Left lobe of liver (tissue), 2 donors: ENCODE measurements at regions not wholly inside any gene's neighbourhood (a gene's known extent, or its start where the extent isn't known, plus 50 kb on each side); places are given as distances from the start of the nearest gene placed in this dataset.
A peak's percentile ranks its signal among the peaks of the same experiment; 100 is the strongest.
"Not testable (repeated sequence)": the region's sequence is repeated elsewhere in the genome, so short reads cannot be mapped to it uniquely, and the experiment has no call there.

Experiments
- ATAC-seq: fragments of 200-7000 bp; cut with Tn5 transposase; one replicate; pipeline ENCODE4 v1.9.1; 2020; ENCODE audit warnings: mild to moderate bottlenecking, moderate library complexity
- DNase-seq: peaks from one replicate; pipeline ENCODE4 v3.0.0-alpha.2; 2020; ENCODE audit warnings: low spot score
- donor health status: DM: no; HTN: no; CAD: no; lungs with moderate emphysema.
- donor health status: DM: no; HTN: yes; CAD: no.

DNA sequence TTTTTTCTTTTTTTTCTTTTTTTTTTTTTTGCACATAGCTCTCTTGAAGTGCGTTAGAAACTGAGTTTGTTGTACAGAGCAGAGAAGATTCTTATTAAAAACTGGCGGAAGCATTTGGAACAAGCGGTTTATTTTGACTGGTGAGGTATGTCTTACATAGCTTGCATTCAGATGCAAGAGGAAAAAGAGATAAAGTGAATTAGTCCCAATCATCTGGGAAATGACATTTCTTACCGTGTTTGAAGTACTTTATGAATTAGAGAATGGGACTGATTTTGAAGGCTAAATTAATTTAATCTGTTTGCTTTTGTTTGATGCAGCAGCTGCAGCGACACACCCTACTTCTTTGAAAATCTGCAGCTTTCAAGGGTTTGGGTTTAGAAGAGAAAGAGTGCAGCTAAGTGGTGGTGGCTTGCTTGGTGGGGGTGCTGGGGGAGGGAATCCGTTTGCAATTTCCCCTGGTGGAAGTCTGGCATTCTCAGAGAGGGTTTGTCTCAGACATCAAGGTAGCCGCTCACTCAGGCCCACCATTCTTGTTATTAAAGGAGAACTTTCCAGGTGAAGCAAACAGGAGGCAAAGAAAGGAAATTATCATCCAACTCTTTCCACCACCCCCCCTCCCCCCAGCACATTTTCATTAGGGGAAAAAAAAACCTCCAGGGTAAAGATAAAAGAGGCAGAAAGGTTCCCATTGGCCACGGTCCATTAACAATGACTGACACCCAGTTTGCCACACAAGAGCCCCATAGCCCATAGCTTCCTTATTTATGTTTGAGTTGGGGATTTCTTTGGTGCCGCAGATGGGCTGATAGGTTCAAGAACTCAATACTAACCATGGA is 231.7 kb downstream of the SKIDA1 start:
- no peak for ATAC-seq
- DNase-seq = no peak

DNA sequence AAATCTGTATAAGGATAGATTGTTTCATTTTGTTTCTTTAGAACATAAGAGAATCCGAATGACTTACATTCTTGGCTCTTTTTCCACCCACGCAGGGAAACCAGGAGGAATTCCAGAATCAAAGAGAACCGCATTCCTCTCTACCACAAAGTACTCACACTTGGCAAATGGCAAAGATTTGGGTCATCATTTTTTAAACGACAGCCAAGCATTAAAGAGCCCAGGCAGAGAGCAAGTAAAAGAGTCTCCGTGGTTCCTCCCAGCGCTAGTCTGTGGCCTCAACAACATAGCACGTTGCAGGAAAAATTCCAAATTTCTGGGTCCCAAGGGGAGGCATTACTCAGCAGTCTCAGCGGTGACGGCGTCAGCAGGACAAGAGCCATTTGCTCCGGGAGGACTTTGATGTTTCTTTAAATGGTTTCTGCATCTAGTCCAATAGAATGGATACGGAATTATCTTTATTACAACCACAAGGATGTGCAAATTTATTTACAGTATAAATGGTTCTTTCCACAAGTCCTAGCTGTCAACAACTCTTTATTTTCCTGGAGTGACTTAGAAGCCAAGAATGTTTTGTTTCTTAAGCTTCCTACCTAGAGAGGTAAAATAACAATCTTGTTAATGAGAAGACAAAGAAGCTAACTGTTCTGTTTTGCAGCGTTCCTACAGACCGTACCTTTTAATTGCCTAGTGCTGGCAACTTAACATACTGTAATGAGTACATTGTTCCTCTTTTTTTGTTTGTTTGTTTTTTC is 232.5 kb downstream of the SKIDA1 start:
- DNase-seq (no peak), ATAC-seq (peak; percentile 66)

- ATAC-seq (no peak), DNase-seq (no peak)
These were observed 234.9 kb downstream of the SKIDA1 start for GRCh38 chr10:21290499-21291160.

- no peak for DNase-seq
- ATAC-seq = no peak
These were observed 235.5 kb downstream of the SKIDA1 start for GRCh38 chr10:21289961-21290360.

GRCh38 chr10:21289271-21289670 is 236.2 kb downstream of the SKIDA1 start:
- DNase-seq (no peak), ATAC-seq (no peak)

- DNase-seq (no peak), ATAC-seq (no peak)
These were observed 239.6 kb downstream of the SKIDA1 start for GRCh38 chr10:21285742-21286331.

DNA sequence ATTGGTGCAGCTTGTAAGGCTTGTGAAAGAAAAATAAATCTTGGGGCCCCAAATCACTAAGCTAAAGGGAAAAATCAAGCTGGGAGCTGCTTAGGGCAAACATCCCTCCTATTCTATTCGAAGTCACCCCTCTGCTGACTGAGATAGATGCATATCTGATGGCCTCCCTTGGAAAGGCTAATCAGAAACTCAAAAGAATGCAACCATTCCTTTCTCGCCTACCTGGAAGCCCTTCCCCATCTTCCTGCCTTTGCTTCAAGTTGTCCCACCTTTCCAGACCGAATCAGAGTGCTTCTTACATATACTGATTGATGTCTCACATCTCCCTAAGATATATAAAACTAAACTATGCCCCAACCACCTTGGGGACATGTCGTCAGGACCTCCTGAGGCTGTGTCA is 240.3 kb downstream of the SKIDA1 start:
- DNase-seq = no peak
- ATAC-seq = no peak

DNA sequence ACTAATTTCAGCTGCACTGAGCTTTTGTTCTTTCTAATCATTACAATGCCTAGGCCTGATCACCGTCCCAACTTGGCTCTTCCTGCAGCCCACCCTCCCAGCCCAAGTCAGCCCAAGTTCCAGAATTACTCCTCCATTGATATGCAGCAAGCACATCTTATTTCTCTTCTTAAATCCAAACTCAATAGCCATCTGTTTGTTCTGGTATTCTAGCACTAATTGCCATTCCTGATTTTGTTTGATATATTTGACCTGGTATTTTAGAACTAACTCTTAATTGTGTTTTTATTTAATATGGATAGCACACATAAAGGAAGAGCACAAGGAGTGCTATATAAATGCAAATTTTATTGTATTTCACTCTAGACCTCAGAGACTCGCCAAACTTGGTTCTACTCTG is 241.2 kb downstream of the SKIDA1 start:
- ATAC-seq (no peak), DNase-seq (no peak)

GRCh38 chr10:21283053-21283452 is 242.4 kb downstream of the SKIDA1 start:
- ATAC-seq, DNase-seq: not testable (repeated sequence)

DNA sequence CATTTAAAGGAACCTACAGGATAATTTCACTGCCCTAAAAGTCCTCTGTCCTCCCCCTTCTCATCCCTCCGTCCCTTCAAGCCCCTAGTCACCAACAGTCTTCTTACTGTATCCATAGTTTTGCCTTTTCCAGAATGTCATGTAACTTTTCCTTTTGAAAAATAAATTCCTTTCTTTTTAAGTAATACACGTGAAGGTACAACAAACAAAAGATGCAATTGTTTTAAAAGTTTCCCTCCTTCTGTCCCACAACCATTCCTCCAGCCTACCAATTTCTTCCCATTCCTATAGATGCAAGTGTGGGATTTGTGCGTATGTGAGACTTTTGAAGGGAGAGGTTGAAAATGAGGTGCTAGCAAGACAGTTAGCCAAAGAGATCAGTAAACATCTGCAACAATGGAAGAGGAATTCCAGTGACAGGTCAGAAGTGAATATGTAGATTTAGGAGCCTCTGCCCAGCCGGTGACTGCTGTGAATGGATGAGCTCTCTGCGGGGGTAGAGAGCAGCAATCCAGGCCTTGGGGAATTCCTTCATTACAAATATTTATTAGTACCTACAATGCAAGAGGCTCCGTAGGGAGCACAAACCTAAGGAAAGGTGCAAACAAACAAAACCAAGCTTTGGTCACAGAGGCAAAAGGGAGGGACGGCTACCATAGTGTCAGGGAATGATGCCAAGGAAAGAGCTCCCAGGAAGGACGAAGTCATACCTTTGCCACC is 243.6 kb downstream of the SKIDA1 start:
- DNase-seq = no peak
- no peak for ATAC-seq

DNA sequence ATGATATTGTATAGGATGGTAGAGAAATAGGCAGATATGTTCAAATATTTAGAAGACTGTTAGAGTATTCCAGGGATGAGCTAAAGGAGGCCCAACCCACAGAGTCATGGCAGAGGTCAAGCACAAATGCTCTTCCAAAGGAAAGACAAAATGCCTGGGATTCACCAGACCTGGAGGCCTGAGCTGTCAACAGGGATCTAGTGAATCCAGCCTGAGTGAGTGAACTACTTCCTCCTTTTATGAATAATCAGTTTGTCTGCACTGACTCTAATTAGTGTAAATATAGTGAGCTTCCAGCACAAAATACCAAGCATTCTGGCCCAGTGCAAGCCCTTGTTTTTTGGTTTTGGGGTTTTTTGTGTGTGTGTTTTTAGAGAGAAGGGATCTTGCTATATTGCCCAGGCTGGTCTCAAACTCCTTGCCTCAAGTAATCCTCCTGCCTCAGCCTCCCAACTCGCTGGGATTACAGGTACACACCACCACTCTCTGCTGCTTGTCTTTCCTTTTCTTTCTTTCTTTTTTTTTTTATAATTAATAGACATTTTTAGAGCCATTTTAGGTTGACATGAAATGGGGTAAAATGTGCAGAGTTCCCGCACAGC is 244.4 kb downstream of the SKIDA1 start:
- no peak for DNase-seq
- ATAC-seq = no peak

DNA sequence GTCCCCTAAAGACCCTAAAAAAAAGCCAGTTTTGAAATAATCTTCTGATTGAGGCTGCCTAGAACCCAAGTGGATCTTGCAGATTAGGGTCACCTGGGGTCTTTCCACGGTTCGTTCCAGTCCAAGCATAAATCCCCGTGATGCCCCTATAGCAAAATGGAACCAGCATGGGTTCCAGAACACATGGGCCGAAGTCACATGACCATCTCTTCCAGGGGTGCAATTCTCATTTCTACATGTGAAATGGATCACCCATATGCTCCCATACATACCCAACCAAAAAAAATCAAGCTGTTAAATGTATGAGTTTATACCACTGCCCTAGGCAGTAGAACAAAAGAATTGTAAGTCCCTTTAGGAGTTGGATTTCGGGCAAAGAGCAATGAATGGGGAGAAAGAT is 245.4 kb downstream of the SKIDA1 start:
- DNase-seq (no peak), ATAC-seq (no peak)

DNA sequence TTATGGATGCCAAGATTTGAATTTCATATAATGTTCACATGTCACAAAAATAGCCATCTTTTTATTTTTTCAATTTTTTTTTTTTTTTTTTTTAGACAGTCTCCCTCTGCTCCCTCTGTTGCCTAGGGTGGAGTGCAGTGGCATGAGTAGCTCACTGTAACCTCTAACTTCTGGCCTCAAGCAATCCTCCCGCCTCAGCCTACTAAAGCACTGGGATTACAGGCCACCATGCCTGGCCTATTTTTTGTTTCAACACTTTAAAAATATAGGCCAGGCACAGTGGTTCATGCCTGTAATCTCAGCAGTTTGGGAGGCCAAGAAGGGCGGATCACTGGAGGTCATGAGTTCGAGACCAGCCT is 246.3 kb downstream of the SKIDA1 start:
- no peak for ATAC-seq
- no peak for DNase-seq

DNA sequence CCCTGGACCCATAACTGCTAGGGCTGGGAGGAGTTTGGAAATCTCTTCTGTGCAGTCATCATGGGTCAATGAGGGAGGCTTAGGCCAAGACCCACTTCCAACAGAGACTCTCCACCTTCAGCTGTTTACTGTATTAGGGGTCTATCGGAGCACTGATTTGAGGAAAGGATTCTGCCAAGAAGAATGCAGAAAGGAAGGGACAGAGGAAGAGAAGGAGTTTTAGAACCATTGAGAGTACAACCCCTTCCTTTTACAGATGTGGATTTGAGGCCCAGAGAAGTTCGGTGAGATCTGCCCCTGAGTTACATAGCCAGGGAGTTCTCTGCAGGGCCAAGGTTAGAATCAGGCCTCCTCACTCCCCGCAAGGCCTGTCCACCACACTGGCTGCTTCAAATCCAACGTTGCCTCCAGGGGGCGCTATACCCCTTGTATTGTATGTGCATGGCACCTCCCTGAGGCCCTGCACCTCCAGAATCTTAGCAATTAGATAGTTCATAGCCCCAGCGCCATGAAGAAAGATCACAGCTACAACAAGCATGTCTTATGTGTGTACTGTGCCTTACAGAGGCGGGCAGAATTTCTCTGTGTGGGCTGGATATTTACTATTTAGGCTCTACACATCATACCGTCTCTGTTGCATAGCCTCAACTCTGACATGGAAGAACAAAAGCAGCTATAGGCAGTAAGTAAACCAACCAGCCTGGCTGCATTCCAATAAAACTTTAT is 246.8 kb downstream of the SKIDA1 start:
- ATAC-seq (peak; percentile 100), DNase-seq (peak; percentile 88)

GRCh38 chr10:21273400-21273968 is 252.0 kb downstream of the SKIDA1 start:
- ATAC-seq (no peak), DNase-seq (no peak)

DNA sequence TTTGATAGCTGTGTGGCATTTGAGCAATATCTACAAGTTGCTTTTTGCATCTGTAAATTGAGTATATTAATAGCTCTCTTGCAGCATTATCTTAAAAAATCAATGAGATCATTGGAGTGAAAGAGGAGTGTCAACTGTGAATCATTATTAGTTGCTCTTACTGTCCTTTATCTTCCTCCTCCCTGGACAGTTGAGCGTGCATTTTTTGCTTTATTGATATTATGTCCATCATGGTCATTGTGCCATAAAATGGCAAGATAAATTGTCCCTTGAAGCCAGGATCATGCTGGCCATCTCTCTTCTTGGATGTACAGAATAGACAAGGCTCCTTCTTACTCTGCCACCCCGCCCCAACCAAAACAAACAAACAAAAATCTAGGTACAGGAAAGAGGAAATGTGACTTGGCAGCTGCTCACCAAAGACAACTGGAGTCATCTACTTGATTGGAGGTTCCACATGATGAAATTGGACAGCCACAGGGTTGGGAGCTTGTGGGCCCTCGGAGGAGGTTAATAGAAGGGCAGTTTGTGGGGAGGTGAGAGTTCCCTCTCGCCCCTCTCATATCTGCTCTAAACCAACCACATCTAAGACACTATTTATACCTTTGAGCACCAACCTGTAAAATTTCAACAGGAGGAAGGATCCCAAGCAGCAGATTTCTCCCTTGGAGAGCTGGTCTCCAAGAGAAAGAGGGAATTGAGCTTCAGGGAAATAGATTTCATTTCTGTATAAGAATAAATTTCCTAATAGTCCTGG is 252.7 kb downstream of the SKIDA1 start:
- DNase-seq = no peak
- no peak for ATAC-seq

DNA sequence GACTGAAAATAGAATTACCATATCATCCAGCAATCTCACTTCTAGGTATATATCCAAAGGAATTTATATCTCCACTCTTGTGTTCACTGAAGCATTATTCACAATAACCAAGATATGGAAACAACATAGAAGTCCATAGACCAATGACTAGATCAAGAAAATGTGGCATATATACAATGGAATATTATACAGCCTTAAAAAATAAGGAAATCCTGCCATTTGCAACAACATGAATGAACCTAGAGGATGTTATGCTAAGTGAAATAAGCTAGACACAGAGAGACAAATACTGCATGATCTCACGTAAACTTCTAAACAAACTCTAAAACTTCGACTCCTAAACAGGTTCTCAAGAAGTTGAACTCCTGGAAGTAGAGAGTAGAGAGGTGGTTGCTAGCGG is 254.5 kb downstream of the SKIDA1 start:
- DNase-seq (no peak), ATAC-seq (no peak)

DNA sequence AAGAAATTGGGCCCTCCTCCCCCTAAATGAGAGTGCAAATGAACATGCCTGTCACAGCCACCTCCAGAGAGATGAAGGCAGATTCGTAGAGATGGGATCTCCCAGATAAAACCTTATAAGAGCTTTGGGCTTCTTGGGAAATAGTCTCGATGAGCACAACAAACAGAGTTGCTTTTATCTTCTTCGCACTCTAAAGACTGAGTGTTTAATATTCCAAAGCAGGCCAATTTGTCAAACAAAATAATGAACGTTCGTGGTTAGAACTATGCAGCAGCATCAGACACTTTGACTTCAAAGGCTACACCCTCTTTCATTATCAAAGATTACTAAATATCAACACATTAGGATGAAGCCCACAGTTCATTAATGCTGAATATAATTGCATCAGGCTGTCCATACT is 256.2 kb downstream of the SKIDA1 start:
- DNase-seq = no peak
- no peak for ATAC-seq

DNA sequence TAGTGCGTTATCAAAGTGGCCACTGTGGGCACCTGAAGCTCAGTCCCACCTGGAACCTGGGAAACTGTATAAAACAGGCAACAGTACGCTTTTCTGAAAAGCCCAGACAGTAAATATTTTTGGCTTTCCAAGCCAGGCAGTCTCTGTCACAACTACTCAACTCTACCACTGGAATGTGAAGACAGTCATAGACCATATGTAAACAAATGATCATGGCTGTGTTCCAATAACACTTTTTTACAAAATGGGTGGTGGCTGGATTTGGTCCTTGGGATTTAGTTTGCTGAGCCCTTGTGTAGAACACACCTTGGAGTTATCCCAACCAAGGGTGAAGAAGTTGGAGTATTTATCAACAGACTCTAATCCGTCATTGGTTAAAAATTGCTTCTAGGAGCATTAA is 259.9 kb downstream of the SKIDA1 start:
- no peak for DNase-seq
- ATAC-seq = no peak
